ENCODE measurements at regions not wholly inside any gene's neighbourhood (a gene's known extent, or its start where the extent isn't known, plus 50 kb on each side); places are given as distances from the start of the nearest gene placed in this dataset.

GRCh38 chr14:87131879-87132278, 861.1 kb downstream of the GALC start:
- WGBS (ENCODE audit: insufficient coverage, insufficient replicate concordance, low lambda C conversion rate, missing lambda C conversion rate), result 22% methylated on average over 5 of the region's 5 CpGs
- ChIA-PET POLR2A (no interaction called here), CTCF (no interaction called here), SMC1A (ENCODE audit: uncharacterized antibody, unreplicated experiment) (interaction anchor here (1.0 kb wide), 1 partner anchor 18 kb away, joined by 3 read pairs; no protein-coding TSS in a partner anchor), RAD21 (ENCODE audit: unreplicated experiment) (no interaction called here)
- intact Hi-C loops (cut with micrococcal nuclease; ENCODE audit: unreplicated experiment) (no loop called here), in situ Hi-C loops (cut with MboI) (no loop called here)
- H3K27ac ChIP-seq (ENCODE audit: control insufficient read depth, insufficient read depth), result no peak overlapping the region
- H3K9ac ChIP-seq (ENCODE audit: control insufficient read depth, insufficient read depth, low read length), result no peak overlapping the region
- H3K36me3 ChIP-seq (ENCODE audit: control insufficient read depth in 2 of 2, insufficient read depth in 2 of 2, low read length in 1 of 2), result no peaks in the 10 kb centered on the region
- ATAC-seq (no peak), DNase-seq (ENCODE audit: low read depth, low spot score) (no peak), FAIRE-seq (no peak)
- no peaks in the 10 kb centered on the region for H4K20me1 ChIP-seq (ENCODE audit: control insufficient read depth, insufficient read depth)
- H3K27me3 ChIP-seq (replicated peaks in 1 of 2; ENCODE audit: control insufficient read depth in 2 of 2, insufficient read depth in 2 of 2, low read length in 1 of 2), result no peaks in the 10 kb centered on the region
- TF ChIP-seq DPF2 (IDR thresholded peaks at IDR 0.05) (no peak), EED (IDR thresholded peaks at IDR 0.05; ENCODE audit: low read depth) (no peak), BCLAF1 (IDR thresholded peaks at IDR 0.05) (no peak), HCFC1 (IDR thresholded peaks at IDR 0.05; ENCODE audit: low read length) (no peak), PAX5 (IDR thresholded peaks at IDR 0.05; ENCODE audit: borderline replicate concordance, low read depth, low read length) (no peak), PAX8 (IDR thresholded peaks at IDR 0.05) (no peak), NR2F1 (conservative IDR thresholded peaks at IDR 0.05) (no peak), PML (IDR thresholded peaks at IDR 0.05; ENCODE audit: low read length) (no peak)
- no peaks in the 10 kb centered on the region for H3K9me3 ChIP-seq (replicated peaks; ENCODE audit: control insufficient read depth, insufficient read depth, low read length)
- no TSS peak for BruUV-seq (replicated peaks)
- no peak overlapping the region for H3K4me2 ChIP-seq (ENCODE audit: control insufficient read depth, insufficient read depth)
- no peaks in the 10 kb centered on the region for H3K79me2 ChIP-seq (ENCODE audit: control insufficient read depth, insufficient read depth, low read length)
- no peaks in the 10 kb centered on the region for H3K4me1 ChIP-seq (ENCODE audit: control insufficient read depth, insufficient read depth, low read length)
- no peak overlapping the region for H2AFZ ChIP-seq (ENCODE audit: control insufficient read depth, low read depth, low read length)
- no peak overlapping the region for H3K4me3 ChIP-seq

DNA sequence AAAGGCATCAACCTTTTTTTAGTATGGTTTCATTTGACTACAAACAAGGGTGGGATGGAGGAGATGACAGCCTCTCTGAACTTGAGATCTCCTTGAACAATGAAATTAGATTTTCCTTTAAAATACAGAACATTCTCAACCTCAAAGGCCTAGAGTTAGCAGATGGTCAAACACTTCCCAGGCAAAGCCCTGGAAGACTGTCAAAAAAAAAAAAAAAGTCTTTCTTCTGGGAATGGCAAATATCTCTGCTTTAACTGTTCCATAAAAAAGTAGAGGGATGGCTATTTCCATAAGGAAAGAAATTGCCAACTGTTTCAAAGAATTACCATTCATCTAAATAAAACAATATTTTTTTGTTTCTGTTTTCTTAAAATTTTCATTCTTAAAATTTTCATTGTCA, 870.8 kb downstream of the GALC start:
- intact Hi-C loops (cut with micrococcal nuclease; ENCODE audit: unreplicated experiment), result no loop called here
- H3K27ac ChIP-seq (ENCODE audit: control insufficient read depth, insufficient read depth), result no peak overlapping the region
- SMC1A ChIA-PET (ENCODE audit: uncharacterized antibody, unreplicated experiment), result no interaction called here
- no peak overlapping the region for H3K4me3 ChIP-seq
- no peak overlapping the region for H2AFZ ChIP-seq (ENCODE audit: control insufficient read depth, low read depth, low read length)
- no peaks in the 10 kb centered on the region for H3K27me3 ChIP-seq (replicated peaks in 1 of 2; ENCODE audit: control insufficient read depth in 2 of 2, insufficient read depth in 2 of 2, low read length in 1 of 2)
- no peaks in the 10 kb centered on the region for H3K9me3 ChIP-seq (replicated peaks; ENCODE audit: control insufficient read depth, insufficient read depth, low read length)
- no peaks in the 10 kb centered on the region for H3K79me2 ChIP-seq (ENCODE audit: control insufficient read depth, insufficient read depth, low read length)
- H3K36me3 ChIP-seq (ENCODE audit: control insufficient read depth in 2 of 2, insufficient read depth in 2 of 2, low read length in 1 of 2), result no peaks in the 10 kb centered on the region
- no peak overlapping the region for H3K4me2 ChIP-seq (ENCODE audit: control insufficient read depth, insufficient read depth)
- ATAC-seq (no peak), DNase-seq (ENCODE audit: low read depth, low spot score) (no peak), FAIRE-seq (no peak)
- no peaks in the 10 kb centered on the region for H4K20me1 ChIP-seq (ENCODE audit: control insufficient read depth, insufficient read depth)
- no peak overlapping the region for H3K9ac ChIP-seq (ENCODE audit: control insufficient read depth, insufficient read depth, low read length)
- TF ChIP-seq POU2F2 (IDR thresholded peaks at IDR 0.05; ENCODE audit: borderline replicate concordance, low read depth, low read length) (no peak), ETV6 (conservative IDR thresholded peaks at IDR 0.05 in 1 of 2, IDR thresholded peaks at IDR 0.05 in 1 of 2; ENCODE audit: borderline replicate concordance in 1 of 2, low read depth in 1 of 2) (no peak), POLR2AphosphoS2 (IDR thresholded peaks at IDR 0.05; ENCODE audit: low read depth, low read length) (no peak), ZBTB4 (CRISPR knock-in tag; IDR thresholded peaks at IDR 0.05) (no peak), KAT2A (conservative IDR thresholded peaks at IDR 0.05; ENCODE audit: control insufficient read depth, low read depth, low read length) (no peak), NR2F1 (conservative IDR thresholded peaks at IDR 0.05) (no peak), POLR2A (IDR thresholded peaks at IDR 0.05; ENCODE audit: low read depth, low read length) (no peak), STAT1 (conservative IDR thresholded peaks at IDR 0.05) (no peak)
- RAD21 ChIA-PET (ENCODE audit: unreplicated experiment), result no interaction called here
- POLR2A ChIA-PET, result no interaction called here
- H3K4me1 ChIP-seq (ENCODE audit: control insufficient read depth, insufficient read depth, low read length), result no peaks in the 10 kb centered on the region
- CTCF ChIA-PET, result no interaction called here
- BruUV-seq (replicated peaks), result no TSS peak
- in situ Hi-C loops (cut with MboI), result no loop called here
